IMR-90 (cell line): ENCODE measurements at regions not wholly inside any gene's neighbourhood (a gene's known extent, or its start where the extent isn't known, plus 50 kb on each side); places are given as distances from the start of the nearest gene placed in this dataset.

Experiments
- ATAC-seq: fragments of 200-7000 bp; cut with Tn5 transposase; 2 replicates; pipeline ENCODE4 v1.9.1; 2020; ENCODE audit warnings: low read depth, mild to moderate bottlenecking, moderate library complexity
- BruUV-seq: library from RNA; stranded (reverse); fragments of 400-500 nt; replicated peaks from 2 replicates; lab custom pipeline; 2021; lab: Mats Ljungman, UMichigan
- CTCF ChIA-PET: fragments of 300-600 bp; formaldehyde crosslinking; extraction: SDS; loops from one replicate; lab custom pipeline; 2021; ENCODE audit warnings: antibody characterized with exemption; lab: Yijun Ruan, JAX
- POLR2A ChIA-PET: fragments of 300-600 bp; sonication (Branson Sonifier 250); formaldehyde crosslinking; loops from one replicate; lab custom pipeline; 2022; ENCODE audit warnings: antibody characterized with exemption; ENCODE audit not compliant: unreplicated experiment; lab: Charles Lee
- DNase-seq: peaks from one replicate; pipeline ENCODE4 v3.0.0; 2013
- H2AFZ ChIP-seq: replicated peaks from 2 replicates; pipeline ENCODE3; 2013; ENCODE audit warnings: low read length, mild to moderate bottlenecking; ENCODE audit not compliant: poor library complexity
- H2AK5ac ChIP-seq: 2 replicates; pipeline ENCODE4 v1.6.1; 2013; ENCODE audit warnings: low read depth, low read length, inconsistent platforms
- H2AK9ac ChIP-seq: replicated peaks from 2 replicates; pipeline ENCODE3; 2013; ENCODE audit warnings: mild to moderate bottlenecking, low read depth, low read length, moderate library complexity; ENCODE audit not compliant: poor library complexity
- H2BK120ac ChIP-seq: 2 replicates; pipeline ENCODE4 v1.6.1; 2013; ENCODE audit warnings: low read depth, low read length, inconsistent platforms
- H2BK15ac ChIP-seq: 3 replicates; pipeline ENCODE4 v1.6.1; 2013; ENCODE audit warnings: low read depth, low read length, inconsistent platforms
- H2BK20ac ChIP-seq: 2 replicates; pipeline ENCODE4 v1.6.1; 2013; ENCODE audit warnings: low read depth, mild to moderate bottlenecking, inconsistent platforms, low read length, moderate library complexity
- H2BK5ac ChIP-seq: 2 replicates; pipeline ENCODE4 v1.6.1; 2013; ENCODE audit warnings: mild to moderate bottlenecking, low read depth, low read length, inconsistent platforms; ENCODE audit not compliant: poor library complexity, severe bottlenecking
- H3K14ac ChIP-seq: replicated peaks from 2 replicates; pipeline ENCODE4 v1.6.1; 2013; ENCODE audit warnings: low read depth, low read length, inconsistent platforms
- H3K18ac ChIP-seq: 2 replicates; pipeline ENCODE4 v1.6.1; 2013; ENCODE audit warnings: low read depth, low read length, control low read depth
- H3K23ac ChIP-seq: 2 replicates; pipeline ENCODE4 v1.6.1; 2013; ENCODE audit warnings: low read depth, low read length, inconsistent platforms
- H3K27ac ChIP-seq: 2 replicates; pipeline ENCODE4 v1.5.1; 2013; ENCODE audit warnings: mild to moderate bottlenecking, control low read depth, low read length; ENCODE audit not compliant: insufficient read depth
- H3K27me3 ChIP-seq: 2 replicates; pipeline ENCODE4 v1.6.1; 2013; ENCODE audit warnings: low read length; ENCODE audit not compliant: control insufficient read depth, insufficient read depth
- H3K36me3 ChIP-seq: 2 replicates; pipeline ENCODE4 v1.6.1; 2013; ENCODE audit warnings: low read length, mixed read lengths; ENCODE audit not compliant: control insufficient read depth, insufficient read depth
- H3K4ac ChIP-seq: 2 replicates; pipeline ENCODE4 v1.6.1; 2013; ENCODE audit warnings: low read depth, low read length, inconsistent platforms
- H3K4me1 ChIP-seq: 2 replicates; pipeline ENCODE4 v1.6.1; 2013; ENCODE audit warnings: low read length, mixed read lengths; ENCODE audit not compliant: control insufficient read depth, insufficient read depth
- H3K4me2 ChIP-seq: 2 replicates; pipeline ENCODE4 v1.6.1; 2013; ENCODE audit warnings: low read depth, mild to moderate bottlenecking, control low read depth, low read length, moderate library complexity
- H3K4me3 ChIP-seq: 2 replicates; pipeline ENCODE4 v1.5.1; 2013; ENCODE audit warnings: low read depth, mild to moderate bottlenecking, control low read depth, low read length, moderate library complexity; ENCODE audit not compliant: insufficient read depth
- H3K56ac ChIP-seq: 2 replicates; pipeline ENCODE4 v1.6.1; 2013; ENCODE audit warnings: low read length, inconsistent platforms; ENCODE audit not compliant: insufficient read depth; ENCODE audit errors: extremely low read depth
- H3K79me1 ChIP-seq, 2 experiments: 2 replicates each; pipeline ENCODE4 v1.6.1; 2013; ENCODE audit warnings: low read length in 2 of 2, inconsistent platforms in 1 of 2, low read depth in 1 of 2
- H3K9ac ChIP-seq: 2 replicates; pipeline ENCODE4 v1.6.1; 2013; ENCODE audit warnings: low read depth, low read length, control low read depth
- H3K9me1 ChIP-seq: 2 replicates; pipeline ENCODE4 v1.6.1; 2013; ENCODE audit warnings: low read length, inconsistent platforms; ENCODE audit not compliant: insufficient read depth
- H3K9me3 ChIP-seq: 2 replicates; pipeline ENCODE4 v1.6.1; 2013; ENCODE audit warnings: low read length; ENCODE audit not compliant: control insufficient read depth, insufficient read depth
- H4K20me1 ChIP-seq: 2 replicates; pipeline ENCODE4 v1.6.1; 2013; ENCODE audit warnings: low read length, inconsistent platforms; ENCODE audit not compliant: insufficient read depth
- H4K5ac ChIP-seq: 2 replicates; pipeline ENCODE4 v1.6.1; 2013; ENCODE audit warnings: mild to moderate bottlenecking, low read depth, low read length, control low read depth
- H4K8ac ChIP-seq, 2 experiments: 2 replicates each; pipeline ENCODE4 v1.6.1; 2013; ENCODE audit warnings: low read depth in 2 of 2, low read length in 2 of 2, control low read depth in 1 of 2, inconsistent platforms in 1 of 2
- H4K91ac ChIP-seq: 2 replicates; pipeline ENCODE4 v1.6.1; 2013; ENCODE audit warnings: low read depth, low read length, inconsistent platforms; ENCODE audit not compliant: insufficient read depth
- CEBPB ChIP-seq: IDR thresholded peaks from 2 replicates; pipeline ENCODE4 v1.6.1; 2012; ENCODE audit warnings: low read depth, low read length, improper control_type of control experiment
- RAD21 ChIP-seq: IDR thresholded peaks from 2 replicates; pipeline ENCODE4 v1.6.1; 2012; ENCODE audit warnings: low read length, improper control_type of control experiment
- WGBS, 2 experiments: methylation state at CpG; one replicate each; pipeline versions ENCODE4 v1.1.5 to v1.1.7; 2013; ENCODE audit warnings: missing lambda C conversion rate in 2 of 2; ENCODE audit not compliant: insufficient read length in 1 of 2; ENCODE audit errors: extremely low coverage in 2 of 2; 5-methylcytosine and 5-hydroxymethylcytosine counted together
- dilution Hi-C: fragments of 300-500 bp; cut with HindIII; formaldehyde crosslinking; loops from one replicate; pipeline ENCODE4 v1.14.3; 2018; ENCODE audit warnings: low sequenced_read_pairs; ENCODE audit not compliant: unreplicated experiment
- in situ Hi-C: fragments of 300-500 bp; cut with MboI; formaldehyde crosslinking; loops from 3 replicates; pipeline ENCODE4 v1.14.3; 2019; ENCODE audit warnings: low sequenced_read_pairs, inconsistent platforms, mixed read lengths
- intact Hi-C: fragments of 100-400 bp; cut with micrococcal nuclease; formaldehyde crosslinking; loops from 2 replicates; pipeline ENCODE4 v1.10.0; 2022

DNA sequence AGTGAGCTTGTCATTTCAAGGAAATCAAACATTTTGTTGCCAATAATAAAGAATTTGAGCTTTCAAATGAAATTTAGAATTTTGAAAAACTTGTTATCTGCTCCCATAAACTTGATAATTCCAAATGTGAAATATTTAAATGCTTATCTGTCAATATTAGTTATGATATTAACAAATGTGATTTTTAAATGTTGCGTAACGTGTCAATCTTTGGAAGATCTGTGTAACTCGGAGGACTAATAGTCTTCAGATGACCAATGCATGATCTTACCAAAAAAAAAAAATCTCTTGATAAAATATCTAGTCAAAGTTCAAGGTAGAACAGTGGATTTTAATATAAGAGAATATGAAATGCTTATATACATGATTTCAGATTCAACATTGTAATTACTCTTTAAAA is 274.5 kb upstream of the HSF2 start:
- Histone ChIP-seq H3K9me1 (no peaks in the 10 kb centered on the region), H3K14ac (no peak overlapping the region), H3K9me3 (no peaks in the 10 kb centered on the region), H2BK5ac (no peak overlapping the region), H2BK20ac (no peak overlapping the region), H3K56ac (no peak overlapping the region), H2AFZ (no peak overlapping the region), H3K36me3 (no peaks in the 10 kb centered on the region), H2BK15ac (no peak overlapping the region), H4K20me1 (no peaks in the 10 kb centered on the region), H3K4me1 (no peaks in the 10 kb centered on the region), H3K9ac (no peak overlapping the region), H2AK5ac (no peak overlapping the region), H3K4ac (no peak overlapping the region), H3K4me3 (no peak overlapping the region), H4K91ac (no peak overlapping the region), H3K79me1 (no peaks in the 10 kb centered on the region), H4K5ac (no peak overlapping the region), H2BK120ac (no peak overlapping the region), H3K4me2 (no peak overlapping the region), H3K23ac (no peak overlapping the region), H3K18ac (no peak overlapping the region), H4K8ac (no peak overlapping the region), H2AK9ac (no peak overlapping the region), H3K27me3 (no peaks in the 10 kb centered on the region), H3K27ac (no peak overlapping the region)
- intact Hi-C loops (no loop called here), dilution Hi-C loops (no loop called here), in situ Hi-C loops (no loop called here)
- no TSS peak for BruUV-seq
- whole genome bisulfite sequencing, 2 experiments, result no CpG with 5 or more reads among the region's 3 CpGs
- ATAC-seq, result no peak
- no peak for DNase-seq
- ChIA-PET POLR2A (no interaction called here), CTCF (no interaction called here)
- TF ChIP-seq RAD21 (no peak), CEBPB (peak; percentile 78)
